Left forelimb (tissue), 1 donor: ENCODE measurements at regions not wholly inside any gene's neighbourhood (a gene's known extent, or its start where the extent isn't known, plus 50 kb on each side); places are given as distances from the start of the nearest gene placed in this dataset.

Experiments
- DNase-seq: peaks from one replicate; pipeline ENCODE4 v3.0.0-alpha.2; 2018; ENCODE audit warnings: low spot score

GRCh38 chr16:87229230-87230188 lies 87.7 kb downstream of the C16orf95 start:
- DNase-seq: no peak

- no peak for DNase-seq
Measured at GRCh38 chr16:87230571-87230970, 86.6 kb downstream of the C16orf95 start.

DNA sequence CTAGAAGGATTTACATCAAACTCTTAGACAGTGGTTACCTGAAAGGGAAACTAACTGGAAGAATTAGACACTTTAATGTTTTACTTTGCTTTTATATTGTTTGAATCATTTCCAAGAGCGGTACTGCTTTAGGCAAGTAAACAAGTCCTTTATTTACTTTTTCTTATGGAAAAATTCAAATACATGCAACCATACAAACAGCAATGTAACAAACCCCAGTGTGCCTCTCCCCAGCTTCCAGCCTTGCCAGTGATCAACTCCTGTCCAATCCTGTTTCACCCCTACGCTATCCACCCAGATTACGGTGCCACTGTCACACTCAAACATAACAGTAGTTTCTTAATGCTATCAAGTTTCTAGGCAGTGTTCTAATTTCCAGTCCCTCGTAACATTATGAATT lies 85.9 kb downstream of the C16orf95 start:
- DNase-seq: no peak

GRCh38 chr16:87231911-87232310 lies 85.3 kb downstream of the C16orf95 start:
- DNase-seq: no peak

- no peak for DNase-seq
Measured at GRCh38 chr16:87233928-87234327, 83.3 kb downstream of the C16orf95 start.

DNA sequence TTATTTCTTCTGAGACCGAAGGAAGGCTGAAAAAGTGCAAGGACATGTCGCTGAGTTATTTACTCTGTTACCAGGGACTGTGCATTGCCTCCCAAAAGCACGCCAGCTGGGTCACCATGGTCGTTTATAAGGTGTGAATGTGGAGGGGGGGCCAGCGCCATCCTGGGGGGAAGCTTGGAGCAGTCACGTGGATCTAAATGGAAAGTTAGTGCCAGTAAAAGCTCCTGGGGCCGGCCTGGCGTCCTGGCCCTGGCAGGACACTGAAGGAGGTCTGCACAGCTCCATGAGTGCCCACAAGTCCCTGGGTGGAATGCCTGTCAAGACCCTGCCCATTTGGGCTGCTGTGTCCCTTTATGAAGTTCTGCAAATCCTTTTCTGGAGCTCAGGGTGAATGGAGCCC lies 82.6 kb downstream of the C16orf95 start:
- DNase-seq: no peak

- no peak for DNase-seq
Measured at GRCh38 chr16:87235810-87236515, 81.2 kb downstream of the C16orf95 start.

- no peak for DNase-seq
Measured at GRCh38 chr16:87236516-87237115, 80.6 kb downstream of the C16orf95 start.

DNA sequence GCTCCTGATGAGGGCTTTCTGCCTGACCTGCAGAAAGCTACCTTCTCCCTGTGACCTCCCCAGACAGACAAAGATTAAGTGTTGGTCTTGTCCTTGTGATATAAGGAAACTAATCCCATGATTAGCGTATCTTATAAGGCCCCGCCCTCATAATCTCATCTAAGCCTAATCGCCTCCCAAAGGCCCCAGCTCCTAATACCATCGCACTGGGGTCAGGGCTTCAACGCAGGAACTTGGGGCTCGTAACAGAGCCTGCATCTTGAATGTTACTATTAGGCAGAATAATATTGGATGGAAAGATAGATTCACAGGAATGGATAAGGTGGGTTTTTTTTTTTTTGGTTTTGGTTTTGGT lies 78.9 kb downstream of the C16orf95 start:
- no peak for DNase-seq

DNA sequence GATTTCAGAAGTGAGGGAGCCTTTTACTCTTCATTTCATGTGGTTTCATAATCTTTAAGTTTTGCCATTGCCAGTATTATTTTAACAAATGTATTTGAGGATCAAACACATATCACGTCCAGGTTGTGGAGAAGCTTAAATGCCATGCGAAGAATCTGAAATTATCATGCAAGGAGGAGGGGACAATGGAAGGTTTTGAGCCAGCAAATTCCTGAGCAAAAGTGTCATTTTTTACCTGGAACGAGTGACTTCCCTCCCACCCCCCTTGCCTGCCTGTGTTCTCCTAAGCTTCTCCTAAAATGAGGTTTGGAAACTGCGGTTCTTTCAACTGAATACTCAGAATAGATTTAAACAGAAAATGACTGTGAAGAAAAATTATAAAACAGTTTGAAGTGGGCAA lies 77.6 kb downstream of the C16orf95 start:
- no peak for DNase-seq

DNA sequence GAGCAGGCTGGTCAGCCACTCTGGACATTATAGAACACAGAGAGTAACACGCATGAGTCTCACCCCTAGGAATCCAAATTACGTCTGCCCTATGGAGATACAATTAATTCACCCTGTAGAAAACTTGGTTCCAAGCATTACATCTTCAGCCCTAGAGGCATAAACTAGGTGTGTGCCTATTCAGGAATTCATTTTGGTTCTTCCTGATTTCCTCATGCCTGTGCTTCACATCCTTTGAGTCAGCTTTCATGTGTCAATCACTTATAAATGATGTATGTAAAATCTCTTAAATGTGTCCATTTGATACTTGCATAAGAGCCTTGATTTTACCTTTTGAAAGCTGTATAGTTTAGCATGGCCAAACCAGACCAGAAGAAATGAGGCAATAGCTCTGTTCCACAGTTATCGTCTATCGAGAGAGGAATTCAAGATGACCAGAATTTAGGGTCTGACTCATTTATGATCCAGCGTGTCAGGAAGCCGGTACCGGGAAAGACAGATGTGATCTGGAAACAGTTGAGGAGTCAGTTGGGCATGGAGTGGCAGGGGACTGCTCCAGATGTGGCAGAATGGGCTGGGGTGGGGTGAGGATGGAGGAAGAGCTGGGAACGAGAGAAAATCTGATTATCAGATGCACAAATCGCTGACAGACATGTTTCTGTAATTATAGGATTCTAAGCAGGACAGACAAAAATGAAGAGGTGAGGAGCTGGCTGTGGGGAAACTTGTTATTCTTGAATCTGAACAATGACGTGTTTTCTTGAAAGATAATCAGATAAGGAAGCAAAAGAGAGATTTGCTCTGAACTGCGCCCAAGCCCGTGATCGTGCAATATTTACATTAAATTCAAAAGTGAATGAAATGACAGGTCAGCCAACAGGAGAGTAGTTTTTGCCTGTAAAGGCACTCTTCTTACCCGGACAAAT lies 76.7 kb downstream of the C16orf95 start:
- peak; percentile 38 for DNase-seq

GRCh38 chr16:87241137-87241771 lies 75.9 kb downstream of the C16orf95 start:
- DNase-seq: peak; percentile 9

DNA sequence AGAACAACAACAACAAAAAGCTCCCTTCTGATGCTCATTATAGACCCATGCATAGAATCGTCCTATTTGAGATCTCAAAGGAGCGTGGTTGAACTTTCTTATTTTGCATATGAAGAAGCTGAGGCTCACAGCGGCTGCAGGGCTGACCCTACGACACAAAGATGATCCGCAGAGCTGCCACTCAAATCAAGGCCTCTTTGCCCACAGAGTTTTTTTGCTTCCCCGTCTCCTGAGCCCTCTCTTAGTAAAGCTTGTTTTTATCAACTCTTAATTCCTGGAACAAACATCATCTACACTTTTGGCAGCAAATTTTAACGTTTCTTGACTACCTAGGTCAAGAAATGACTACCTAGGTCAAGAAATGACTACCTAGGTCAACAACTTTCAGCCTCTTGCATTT lies 73.7 kb downstream of the C16orf95 start:
- peak; percentile 6 for DNase-seq

- DNase-seq: no peak
Measured at GRCh38 chr16:87244636-87245197, 72.5 kb downstream of the C16orf95 start.

DNA sequence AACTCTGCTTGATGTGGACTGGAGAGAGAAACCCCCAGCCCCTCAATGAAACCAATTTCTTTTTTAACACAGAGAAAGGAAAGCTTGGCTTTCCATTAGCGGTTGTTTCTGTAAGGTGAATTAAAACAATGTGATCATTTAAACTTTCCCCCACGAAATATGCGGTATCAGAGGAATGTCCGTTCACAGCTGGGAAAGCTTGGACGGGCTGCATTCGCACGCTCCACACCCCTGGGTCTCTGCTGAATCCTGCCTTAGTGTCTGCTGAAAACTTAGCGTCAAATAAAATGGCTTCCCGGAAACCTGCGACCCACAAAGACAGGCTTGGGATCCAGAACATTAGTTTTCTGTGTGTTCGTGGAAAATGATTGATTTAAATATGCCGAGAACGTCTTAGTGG lies 71.7 kb downstream of the C16orf95 start:
- no peak for DNase-seq

DNA sequence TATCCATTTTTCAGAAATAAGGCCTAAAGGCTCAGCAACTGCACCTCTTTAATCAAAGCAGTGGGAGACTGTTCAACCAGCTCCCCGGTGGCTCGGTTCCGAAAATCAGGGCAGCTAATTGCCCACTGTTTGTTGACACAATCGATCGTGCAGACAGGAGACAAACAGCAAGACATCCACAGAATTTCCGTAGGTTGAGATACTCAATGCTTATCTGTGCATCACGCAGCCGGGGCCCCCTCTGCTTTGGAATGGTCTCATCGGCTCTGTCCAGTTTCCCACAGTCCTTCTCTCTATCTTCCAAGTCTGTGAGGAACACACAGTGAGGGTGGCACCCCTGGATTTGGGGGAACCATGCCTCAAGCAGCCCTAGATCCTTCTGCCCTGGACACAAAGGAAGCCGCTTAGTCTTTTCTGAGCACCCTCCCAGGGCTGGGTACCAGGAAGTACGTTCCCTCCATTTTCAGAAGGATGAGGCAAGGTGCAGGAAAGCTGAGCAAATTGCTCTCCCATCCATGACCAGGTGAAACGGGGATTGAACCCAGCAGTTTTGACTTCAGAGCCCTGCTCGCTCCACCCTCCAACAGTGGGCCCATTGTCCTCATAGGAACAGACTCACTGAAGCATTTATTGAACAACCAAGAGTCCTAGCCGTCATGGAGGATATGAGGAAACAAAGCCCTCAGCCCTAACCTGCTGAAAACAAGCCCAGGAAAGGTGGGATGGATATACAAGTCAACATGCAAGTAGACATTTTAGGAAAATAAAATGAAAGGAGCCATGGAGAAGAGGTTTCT lies 70.7 kb downstream of the C16orf95 start:
- no peak for DNase-seq

GRCh38 chr16:87248714-87249113 lies 68.5 kb downstream of the C16orf95 start:
- DNase-seq: peak; percentile 22

DNA sequence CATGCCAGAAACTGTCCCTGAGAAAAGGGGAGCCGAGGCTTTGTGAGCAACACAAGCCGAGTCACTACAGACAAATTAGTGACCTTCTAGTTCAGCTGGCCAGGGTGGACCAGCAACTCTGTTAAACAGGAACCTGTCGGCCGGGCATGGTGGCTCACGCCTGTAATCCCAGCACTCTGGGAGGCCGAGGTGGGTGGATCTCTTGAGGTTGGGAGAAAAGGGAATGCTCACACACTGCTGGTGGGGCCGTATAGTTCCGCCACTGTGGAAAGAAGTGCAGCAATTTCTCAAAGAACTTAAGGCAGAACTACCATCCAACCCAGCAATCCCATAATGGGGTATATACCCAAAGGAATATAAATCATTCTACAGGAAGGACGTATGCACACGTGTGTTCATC lies 67.8 kb downstream of the C16orf95 start:
- no peak for DNase-seq

- DNase-seq: no peak
Measured at GRCh38 chr16:87250431-87250960, 66.7 kb downstream of the C16orf95 start.
